GM12891 (cell line): ENCODE measurements at regions not wholly inside any gene's neighbourhood (a gene's known extent, or its start where the extent isn't known, plus 50 kb on each side); places are given as distances from the start of the nearest gene placed in this dataset.

Source experiments
- DNase-seq: peaks from one replicate; pipeline ENCODE4 v3.0.0; 2011; ENCODE audit warnings: low spot score; ENCODE audit not compliant: insufficient read length
- FAIRE-seq: peaks from 2 replicates; lab custom pipeline; 2011; peaks lifted over from hg19 to GRCh38; lab: Jason Lieb, UNC
- PAX5 ChIP-seq: IDR thresholded peaks from 2 replicates; pipeline ENCODE4 v1.6.1; 2011; ENCODE audit warnings: low read length, moderate library complexity, mild to moderate bottlenecking; ENCODE audit not compliant: insufficient read depth, severe bottlenecking
- POLR2A ChIP-seq: IDR thresholded peaks from 2 replicates; pipeline ENCODE4 v1.6.1; 2011; ENCODE audit warnings: low read depth, low read length, control low read depth
- POLR2AphosphoS5 ChIP-seq: IDR thresholded peaks from 2 replicates; pipeline ENCODE4 v1.6.1; 2011; ENCODE audit warnings: low read depth, low read length, control low read depth
- POU2F2 ChIP-seq: IDR thresholded peaks from 2 replicates; pipeline ENCODE4 v1.6.1; 2011; ENCODE audit warnings: low read depth, mild to moderate bottlenecking, control low read depth, low read length, moderate library complexity
- SPI1 ChIP-seq: IDR thresholded peaks from 2 replicates; pipeline ENCODE4 v1.6.1; 2011; ENCODE audit warnings: low read depth, low read length, control low read depth
- TAF1 ChIP-seq: IDR thresholded peaks from 2 replicates; pipeline ENCODE4 v1.6.1; 2011; ENCODE audit warnings: low read depth, low read length, control low read depth

DNA sequence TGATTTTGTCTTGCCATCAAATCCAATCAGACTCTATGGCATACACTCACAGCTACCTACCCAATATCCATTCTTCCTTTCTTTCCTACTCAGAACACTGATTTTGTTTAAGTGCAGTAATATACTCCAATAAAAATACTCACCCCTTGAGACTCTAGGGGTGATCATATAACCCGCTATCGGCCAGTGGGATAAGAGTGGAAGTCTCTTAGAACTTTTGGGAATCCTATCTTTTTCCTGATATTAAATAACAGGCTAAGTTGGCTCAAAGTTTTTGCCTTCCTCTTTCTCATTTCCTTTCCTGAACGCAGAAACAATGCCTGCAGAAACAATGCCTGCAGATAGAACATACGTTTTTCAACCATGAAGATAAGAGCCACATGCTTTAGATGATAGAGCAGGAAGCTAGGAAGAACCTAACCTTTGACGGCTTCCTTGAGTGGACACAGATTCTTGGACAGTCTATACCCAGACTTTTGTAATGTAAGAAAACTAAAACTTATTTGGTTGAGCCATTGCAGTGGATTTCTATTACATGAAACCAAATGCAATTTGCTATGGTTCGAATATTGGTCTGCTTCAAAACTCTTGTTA, 373.8 kb downstream of the STIM2 start:
- DNase-seq (no peak), FAIRE-seq (no peak)
- TF ChIP-seq SPI1: no peak

DNA sequence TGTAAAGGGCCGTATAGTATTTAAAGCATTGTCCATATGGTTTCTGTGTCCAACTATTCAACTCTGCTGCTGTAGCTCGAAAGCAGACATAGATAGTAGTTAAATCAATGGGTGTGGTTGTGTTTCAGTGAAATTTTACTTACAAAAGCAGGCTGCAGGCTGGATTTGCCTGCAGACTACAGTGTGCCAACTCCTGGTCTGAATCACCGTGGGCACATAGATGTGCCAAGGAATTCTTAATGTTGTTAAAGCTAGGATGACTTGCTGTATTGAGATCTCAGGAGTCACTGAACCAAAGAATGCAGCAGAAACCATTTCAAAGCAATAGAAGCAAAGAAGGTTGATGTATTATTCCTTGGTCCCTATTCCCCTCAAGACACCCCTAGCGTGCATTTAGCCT, 379.0 kb downstream of the STIM2 start:
- TF ChIP-seq POLR2A (no peak), TAF1 (no peak), PAX5 (no peak), POLR2AphosphoS5 (no peak), POU2F2 (no peak), SPI1 (no peak)
- DNase-seq (no peak), FAIRE-seq (no peak)

DNA sequence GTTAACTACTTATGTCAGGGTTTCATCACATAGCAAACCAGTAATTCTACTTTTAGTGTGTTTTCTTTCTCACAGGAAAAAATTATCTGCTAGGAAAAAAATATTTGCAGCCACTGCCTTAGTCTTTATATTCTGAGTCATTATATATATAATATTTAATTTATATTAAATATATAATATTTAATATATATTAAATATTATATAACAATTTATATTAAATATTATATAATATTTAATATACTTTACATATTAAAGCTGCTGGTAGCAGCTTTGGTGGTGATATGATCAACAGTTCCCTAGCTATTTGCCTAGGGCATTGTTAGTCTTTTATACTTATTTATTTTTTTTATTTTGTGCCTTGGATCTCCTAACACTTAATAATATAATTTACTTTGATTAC, 381.6 kb downstream of the STIM2 start:
- FAIRE-seq (no peak), DNase-seq (no peak)
- TF ChIP-seq TAF1: no peak
- TF ChIP-seq POLR2A: no peak
- no peak for TF ChIP-seq SPI1
- TF ChIP-seq POU2F2: no peak
- no peak for TF ChIP-seq POLR2AphosphoS5
- no peak for TF ChIP-seq PAX5

- TF ChIP-seq POU2F2 (no peak), POLR2A (no peak), SPI1 (no peak), PAX5 (no peak), POLR2AphosphoS5 (no peak)
- FAIRE-seq: no peak
Observed at GRCh38 chr4:27245216-27245615, 384.6 kb downstream of the STIM2 start.

DNA sequence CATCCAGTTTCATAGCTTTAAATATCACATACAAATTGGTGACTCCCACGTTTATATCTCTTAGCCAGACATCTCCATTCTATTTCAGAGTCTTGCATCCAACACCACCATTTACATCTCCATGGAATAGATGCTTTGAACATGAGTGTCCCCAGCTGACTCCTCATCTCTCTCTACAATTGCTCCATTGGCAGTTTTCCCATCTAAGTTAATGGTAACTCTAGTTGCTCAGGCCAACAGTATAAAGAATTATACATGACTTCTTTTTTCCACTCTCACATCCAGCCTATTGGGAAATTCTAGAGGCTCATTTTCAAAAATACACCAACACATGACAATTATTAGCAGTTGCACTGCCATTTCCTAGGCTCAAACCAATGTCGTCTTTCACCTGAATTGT, 388.2 kb downstream of the STIM2 start:
- DNase-seq (no peak), FAIRE-seq (no peak)
- no peak for TF ChIP-seq POLR2AphosphoS5

More at GRCh38 chr4:27245216-27245615, 384.6 kb downstream of the STIM2 start:
- DNase-seq: no peak

GRCh38 chr4:27251771-27252170, 391.1 kb downstream of the STIM2 start:
- no peak for TF ChIP-seq POLR2A
- no peak for TF ChIP-seq TAF1
- TF ChIP-seq PAX5: no peak
- no peak for TF ChIP-seq POLR2AphosphoS5
- no peak for TF ChIP-seq SPI1
- no peak for TF ChIP-seq POU2F2
- DNase-seq (no peak), FAIRE-seq (no peak)

GRCh38 chr4:27267339-27267969, 406.8 kb downstream of the STIM2 start:
- DNase-seq (no peak), FAIRE-seq (no peak)
- TF ChIP-seq PAX5: no peak
- TF ChIP-seq POLR2A: no peak
- TF ChIP-seq TAF1: no peak
- no peak for TF ChIP-seq POLR2AphosphoS5
- no peak for TF ChIP-seq SPI1
- no peak for TF ChIP-seq POU2F2

DNA sequence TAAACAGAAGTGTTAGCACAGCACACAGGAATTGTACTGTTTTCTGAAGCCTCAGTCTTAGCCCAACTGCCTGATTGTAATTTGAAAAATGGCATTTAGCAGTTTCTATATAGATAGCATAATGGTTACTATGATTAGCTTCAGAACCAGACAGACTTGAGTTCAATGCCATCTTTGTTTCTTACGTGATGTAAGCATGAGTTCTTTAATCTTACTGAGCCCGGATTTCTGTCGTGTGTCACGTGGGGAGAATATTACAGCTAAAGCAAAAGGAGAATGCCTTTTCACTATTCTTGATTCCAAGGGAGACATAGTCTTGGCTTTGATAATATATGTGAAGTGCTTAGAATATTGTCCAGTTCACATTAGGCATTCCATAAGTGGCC, 407.3 kb downstream of the STIM2 start:
- no peak for FAIRE-seq
- DNase-seq: no peak
- no peak for TF ChIP-seq POLR2A
- no peak for TF ChIP-seq POU2F2
- TF ChIP-seq SPI1: no peak
- no peak for TF ChIP-seq PAX5
- no peak for TF ChIP-seq TAF1
- TF ChIP-seq POLR2AphosphoS5: no peak

DNA sequence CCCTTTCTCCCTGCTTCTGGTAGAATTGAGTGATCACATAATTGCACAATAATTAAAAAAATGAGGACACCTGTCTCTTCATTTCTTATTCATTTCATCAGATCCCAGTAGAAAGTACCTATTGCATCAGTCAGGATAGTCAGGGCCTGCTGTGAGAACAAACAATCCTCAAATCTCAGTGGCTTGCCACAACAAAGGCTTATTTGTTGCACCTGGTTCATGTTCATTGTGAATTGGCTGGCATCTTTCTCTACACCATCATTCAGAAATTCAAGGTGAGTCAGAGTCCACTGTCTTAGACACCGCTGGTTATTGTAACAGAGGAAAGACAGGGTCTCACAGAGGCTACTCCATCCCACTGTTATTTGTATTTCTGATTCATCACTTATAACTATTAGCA, 409.8 kb downstream of the STIM2 start:
- DNase-seq (no peak), FAIRE-seq (no peak)
- TF ChIP-seq POLR2A (no peak), POU2F2 (no peak), PAX5 (no peak), POLR2AphosphoS5 (no peak), TAF1 (no peak), SPI1 (no peak)

DNA sequence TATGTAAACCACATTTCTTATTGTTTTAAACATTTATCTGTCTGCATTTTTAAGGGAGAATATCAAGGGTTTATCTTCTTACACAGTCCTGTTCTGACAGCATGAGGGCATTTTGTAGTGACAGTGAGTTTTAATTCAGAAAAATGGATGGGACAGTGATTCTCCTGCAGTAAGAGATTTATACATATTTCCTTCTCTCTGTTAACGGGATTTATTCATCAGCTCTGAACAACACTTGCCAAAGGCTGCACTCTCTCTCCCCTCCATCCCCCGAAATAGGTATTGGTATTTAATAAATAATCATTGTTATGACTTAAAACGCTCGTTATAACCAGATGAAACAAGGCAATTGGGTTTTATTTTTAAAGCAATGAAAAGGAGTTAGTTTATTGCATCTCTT, 410.9 kb downstream of the STIM2 start:
- no peak for FAIRE-seq
- TF ChIP-seq SPI1 (no peak), TAF1 (no peak), POLR2AphosphoS5 (no peak), POU2F2 (no peak), POLR2A (no peak)
- no peak for DNase-seq

DNA sequence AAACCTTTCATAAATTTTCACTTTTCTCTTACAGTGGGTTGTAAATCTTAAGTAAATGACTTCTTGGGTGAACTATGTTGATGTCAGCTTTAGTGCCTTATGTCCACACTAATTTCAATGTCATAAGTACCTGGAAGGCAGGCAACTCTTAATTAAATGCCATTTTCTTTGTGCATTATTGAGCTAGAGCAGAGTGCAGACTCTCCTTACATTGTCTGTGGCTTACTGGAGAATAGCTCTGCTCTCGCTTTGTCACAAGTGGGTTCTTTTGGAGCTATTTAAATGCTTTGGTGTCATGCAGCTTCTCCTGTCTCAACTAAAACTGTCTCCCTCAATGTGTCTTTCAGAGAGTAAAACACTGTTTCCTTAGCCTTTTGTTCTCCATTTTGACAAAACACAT, 411.6 kb downstream of the STIM2 start:
- DNase-seq (no peak), FAIRE-seq (no peak)
- no peak for TF ChIP-seq POU2F2
- TF ChIP-seq POLR2A: no peak
- no peak for TF ChIP-seq SPI1
- no peak for TF ChIP-seq PAX5
- no peak for TF ChIP-seq TAF1
- no peak for TF ChIP-seq POLR2AphosphoS5
